GM06990 (cell line): ENCODE measurements at regions not wholly inside any gene's neighbourhood (a gene's known extent, or its start where the extent isn't known, plus 50 kb on each side); places are given as distances from the start of the nearest gene placed in this dataset.

ENCODE experiments used
- DNase-seq: peaks from one replicate; pipeline ENCODE4 v3.0.0-alpha.2; 2011; ENCODE audit not compliant: insufficient read length; ENCODE audit errors: extremely low read depth
- H3K27me3 ChIP-seq: replicated peaks from 2 replicates; pipeline ENCODE4 v1.6.0; 2011; ENCODE audit warnings: low read length; ENCODE audit not compliant: control insufficient read depth, insufficient read depth
- H3K36me3 ChIP-seq: 2 replicates; pipeline ENCODE4 v1.5.1; 2011; ENCODE audit warnings: low read length; ENCODE audit not compliant: control insufficient read depth, insufficient read depth
- H3K4me3 ChIP-seq: replicated peaks from 2 replicates; pipeline ENCODE4 v1.5.1; 2011; ENCODE audit warnings: low read depth, mild to moderate bottlenecking, control low read depth, low read length
- TF ChIP-seq, protein P1 (sequence below): IDR thresholded peaks from 2 replicates; pipeline ENCODE4 v1.5.1; 2011; ENCODE audit warnings: low read length, control low read depth, mild to moderate bottlenecking, inconsistent platforms; ENCODE audit not compliant: insufficient read depth, poor library complexity, severe bottlenecking

GRCh38 chrX:122187069-122187713 lies 996.9 kb upstream of the GRIA3 start:
- H3K36me3 ChIP-seq = no peaks in the 10 kb centered on the region
- no peak for DNase-seq
- TF ChIP-seq, protein P1, sequence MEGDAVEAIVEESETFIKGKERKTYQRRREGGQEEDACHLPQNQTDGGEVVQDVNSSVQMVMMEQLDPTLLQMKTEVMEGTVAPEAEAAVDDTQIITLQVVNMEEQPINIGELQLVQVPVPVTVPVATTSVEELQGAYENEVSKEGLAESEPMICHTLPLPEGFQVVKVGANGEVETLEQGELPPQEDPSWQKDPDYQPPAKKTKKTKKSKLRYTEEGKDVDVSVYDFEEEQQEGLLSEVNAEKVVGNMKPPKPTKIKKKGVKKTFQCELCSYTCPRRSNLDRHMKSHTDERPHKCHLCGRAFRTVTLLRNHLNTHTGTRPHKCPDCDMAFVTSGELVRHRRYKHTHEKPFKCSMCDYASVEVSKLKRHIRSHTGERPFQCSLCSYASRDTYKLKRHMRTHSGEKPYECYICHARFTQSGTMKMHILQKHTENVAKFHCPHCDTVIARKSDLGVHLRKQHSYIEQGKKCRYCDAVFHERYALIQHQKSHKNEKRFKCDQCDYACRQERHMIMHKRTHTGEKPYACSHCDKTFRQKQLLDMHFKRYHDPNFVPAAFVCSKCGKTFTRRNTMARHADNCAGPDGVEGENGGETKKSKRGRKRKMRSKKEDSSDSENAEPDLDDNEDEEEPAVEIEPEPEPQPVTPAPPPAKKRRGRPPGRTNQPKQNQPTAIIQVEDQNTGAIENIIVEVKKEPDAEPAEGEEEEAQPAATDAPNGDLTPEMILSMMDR = no peak
- no peak overlapping the region for H3K4me3 ChIP-seq
- no peaks in the 10 kb centered on the region for H3K27me3 ChIP-seq

DNA sequence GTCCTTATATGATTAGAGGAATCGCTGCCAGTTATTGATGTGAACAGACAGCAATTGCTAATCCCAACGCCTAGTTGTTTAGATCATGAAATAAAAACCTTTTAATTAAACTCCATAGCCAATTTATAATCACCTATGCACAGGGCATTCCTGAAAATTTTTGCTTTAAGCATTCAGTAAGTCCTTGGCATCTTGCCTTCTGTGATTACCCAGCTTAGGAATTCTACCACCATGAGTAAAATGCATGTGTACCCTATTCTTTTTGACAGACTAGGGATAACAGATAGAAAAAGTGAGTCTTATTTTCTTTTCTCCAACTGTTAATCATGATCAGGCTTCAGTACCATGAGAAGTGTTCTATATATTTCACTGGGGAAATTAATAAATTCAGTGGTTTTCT lies 995.3 kb upstream of the GRIA3 start:
- TF ChIP-seq, protein P1 = no peak
- Histone ChIP-seq H3K27me3 (no peaks in the 10 kb centered on the region), H3K36me3 (no peaks in the 10 kb centered on the region), H3K4me3 (no peak overlapping the region)
- DNase-seq = no peak

- Histone ChIP-seq H3K27me3 (no peaks in the 10 kb centered on the region), H3K36me3 (no peaks in the 10 kb centered on the region), H3K4me3 (no peak overlapping the region)
- TF ChIP-seq, protein P1 = no peak
- DNase-seq = no peak
Observed at GRCh38 chrX:122196343-122196742, 987.7 kb upstream of the GRIA3 start.

DNA sequence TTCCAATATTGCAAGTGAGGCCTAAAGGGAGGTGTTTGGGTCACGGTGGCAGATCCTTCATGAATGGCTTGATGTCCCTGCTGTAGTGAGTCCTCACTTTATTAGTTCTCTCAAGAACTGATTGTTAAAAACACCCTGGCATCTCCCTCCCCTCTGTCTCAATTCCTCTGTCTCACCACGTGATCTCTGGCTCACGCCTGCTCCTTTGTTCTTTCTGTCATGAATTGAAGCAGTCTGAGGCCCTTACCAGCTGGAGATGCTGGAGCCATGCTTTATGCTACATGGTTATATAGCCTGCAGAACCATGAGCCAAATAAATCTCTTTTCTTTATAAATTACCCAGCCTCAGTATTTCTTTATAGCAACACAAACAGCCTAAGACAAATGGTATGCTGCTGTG lies 980.7 kb upstream of the GRIA3 start:
- Histone ChIP-seq H3K27me3 (no peaks in the 10 kb centered on the region), H3K4me3 (no peak overlapping the region), H3K36me3 (no peaks in the 10 kb centered on the region)
- TF ChIP-seq, protein P1 = no peak
- no peak for DNase-seq

GRCh38 chrX:122218666-122219065 lies 965.4 kb upstream of the GRIA3 start:
- Histone ChIP-seq H3K4me3 (no peak overlapping the region), H3K27me3 (no peaks in the 10 kb centered on the region), H3K36me3 (no peaks in the 10 kb centered on the region)
- TF ChIP-seq, protein P1 = no peak
- DNase-seq = no peak

- TF ChIP-seq, protein P1 = no peak
- no peak for DNase-seq
- H3K27me3 ChIP-seq = no peaks in the 10 kb centered on the region
Observed at GRCh38 chrX:122219226-122219625, 964.9 kb upstream of the GRIA3 start.

More at GRCh38 chrX:122219226-122219625, 964.9 kb upstream of the GRIA3 start:
- Histone ChIP-seq H3K36me3 (no peaks in the 10 kb centered on the region), H3K4me3 (no peak overlapping the region)
